AG08396 (cell line): ENCODE measurements at regions not wholly inside any gene's neighbourhood (a gene's known extent, or its start where the extent isn't known, plus 50 kb on each side); places are given as distances from the start of the nearest gene placed in this dataset.
"Not testable (repeated sequence)": the region's sequence is repeated elsewhere in the genome, so short reads cannot be mapped to it uniquely, and the experiment has no call there.

Experiments
- DNase-seq: peaks from one replicate; pipeline ENCODE4 v3.0.0; 2012; ENCODE audit warnings: low spot score, mixed read lengths

DNA sequence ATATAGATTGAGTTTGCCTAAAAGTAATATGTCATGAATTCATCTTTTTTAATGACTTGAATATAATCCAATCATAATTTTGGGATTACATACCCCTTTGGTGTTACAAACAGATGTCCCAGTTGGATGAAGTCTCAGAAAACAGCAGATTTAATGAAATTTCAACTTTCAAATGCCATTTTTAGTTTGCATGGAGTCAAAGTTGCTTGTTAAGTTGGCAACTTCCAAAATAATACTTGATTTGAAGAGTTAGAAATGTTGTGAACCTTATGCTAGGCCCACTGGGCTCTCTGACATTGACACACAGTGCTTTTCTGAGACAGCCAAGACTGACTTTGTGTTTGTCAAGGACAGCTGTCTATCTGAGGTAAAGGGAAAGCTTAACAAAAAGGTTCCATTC, 248.1 kb downstream of the KIF20B start:
- no peak for DNase-seq

GRCh38 chr10:89952325-89952724, 250.9 kb downstream of the KIF20B start:
- no peak for DNase-seq

- DNase-seq, result no peak
Measured at GRCh38 chr10:89952751-89953150, 251.4 kb downstream of the KIF20B start.

DNA sequence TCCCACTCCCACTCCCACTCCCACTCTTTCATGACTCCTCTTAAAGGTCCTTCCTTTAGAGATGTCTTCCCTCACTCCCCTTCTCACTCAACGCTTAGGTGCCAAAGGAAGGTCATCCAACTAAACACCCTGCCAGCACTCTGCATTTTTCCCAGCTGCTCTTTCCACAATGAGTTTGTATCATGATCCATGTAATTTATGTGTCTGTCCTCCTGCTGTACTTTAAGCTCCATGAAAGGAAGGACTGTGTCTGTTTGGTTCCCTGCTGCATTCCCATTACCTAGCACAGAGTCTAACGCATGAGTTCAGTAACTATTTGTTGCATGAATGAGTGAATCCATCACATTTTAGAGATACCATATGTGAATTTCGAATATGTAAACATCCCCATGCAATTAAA, 252.7 kb downstream of the KIF20B start:
- no peak for DNase-seq

GRCh38 chr10:89954787-89955566, 253.6 kb downstream of the KIF20B start:
- DNase-seq, result no peak

GRCh38 chr10:89959433-89960110, 258.2 kb downstream of the KIF20B start:
- no peak for DNase-seq

DNA sequence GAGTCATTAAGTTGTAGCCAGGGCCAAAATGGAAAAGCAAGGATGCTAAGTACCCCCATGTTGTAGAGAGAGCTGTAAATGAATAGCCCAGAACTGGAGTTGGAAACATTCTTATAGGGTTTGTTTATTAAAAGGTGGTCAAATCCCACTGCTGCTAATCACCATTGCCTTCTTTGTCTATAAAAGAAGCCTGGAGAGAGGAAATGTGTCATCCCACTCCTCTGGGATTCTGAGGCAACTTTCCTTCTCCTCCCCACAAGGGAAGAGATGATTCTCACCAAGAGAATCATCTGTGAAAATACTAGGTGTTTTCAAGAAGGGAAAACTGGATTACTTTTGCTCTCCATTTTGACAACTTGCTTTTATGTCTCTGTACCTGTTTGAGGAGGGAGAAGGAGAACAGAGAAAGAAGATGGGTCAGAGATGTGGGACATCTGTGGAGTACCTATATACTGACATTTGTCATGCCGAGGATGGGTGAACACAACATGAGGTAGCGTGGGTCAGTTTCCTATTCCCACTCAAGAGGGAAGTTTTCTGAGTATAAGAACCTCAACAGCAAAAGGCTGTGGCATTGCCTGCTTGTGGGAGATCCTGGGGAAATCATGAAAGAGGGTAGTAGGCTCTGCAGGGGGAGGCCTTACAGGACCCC, 262.2 kb downstream of the KIF20B start:
- no peak for DNase-seq

DNA sequence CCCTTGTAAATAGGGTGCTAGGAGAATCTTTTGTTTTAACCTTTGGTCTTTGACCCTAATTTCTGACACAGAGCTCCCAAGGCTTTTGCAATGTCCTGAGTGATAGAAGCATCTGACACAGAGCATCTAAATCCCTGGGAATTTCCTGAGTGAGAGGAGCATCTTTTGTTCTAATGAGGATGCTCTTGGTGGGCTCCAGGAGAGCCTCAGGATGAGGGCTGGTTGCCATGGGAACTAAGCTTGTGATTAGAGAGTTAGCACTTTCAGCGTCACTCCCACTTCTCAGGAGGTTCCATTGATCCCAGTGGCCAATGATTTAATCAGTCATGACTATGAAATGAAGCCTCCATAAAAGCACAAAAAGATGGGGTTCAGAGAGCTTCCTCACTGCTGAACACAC, 264.8 kb downstream of the KIF20B start:
- DNase-seq, result no peak

- DNase-seq, result no peak
Measured at GRCh38 chr10:89973326-89973725, 271.9 kb downstream of the KIF20B start.

DNA sequence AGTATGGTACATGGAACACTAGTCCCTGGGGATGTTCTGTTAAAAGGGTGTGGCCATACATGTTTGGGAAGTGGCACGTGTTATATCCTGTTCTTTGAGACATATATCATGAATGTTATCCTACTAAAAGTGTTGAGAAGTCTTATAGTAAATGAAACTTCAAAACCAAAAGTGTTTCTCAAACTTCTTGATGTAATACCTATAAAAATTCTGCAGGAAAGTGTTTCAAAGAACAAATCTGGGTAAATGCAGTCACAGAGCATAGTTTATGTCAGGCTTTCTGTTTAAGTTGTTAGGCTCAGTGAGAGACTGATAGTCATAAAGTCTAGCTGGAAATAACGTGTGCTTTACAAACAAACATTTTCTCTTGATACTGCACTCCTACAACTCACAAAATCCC, 273.7 kb downstream of the KIF20B start:
- DNase-seq, result no peak

DNA sequence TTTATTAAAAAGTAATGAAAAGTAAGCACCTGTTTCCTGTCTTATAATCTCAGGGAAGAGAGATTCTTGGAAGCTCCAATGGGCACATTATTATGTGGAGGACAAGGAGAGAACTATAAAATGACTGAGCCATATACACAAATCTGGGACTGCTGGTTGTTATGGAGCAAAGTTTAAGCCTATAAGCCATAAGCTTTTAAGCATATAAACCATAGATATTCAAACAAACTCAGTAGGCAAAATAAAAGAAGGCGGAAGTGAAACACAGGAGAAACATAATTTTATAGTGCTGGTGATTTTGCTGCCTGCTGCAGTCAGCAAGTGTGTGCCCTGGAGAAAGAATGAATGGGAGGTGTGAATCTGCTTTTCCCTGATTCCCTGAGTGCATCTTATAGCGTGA, 274.4 kb downstream of the KIF20B start:
- DNase-seq, result no peak

GRCh38 chr10:89978081-89978480, 276.7 kb downstream of the KIF20B start:
- DNase-seq, result no peak

DNA sequence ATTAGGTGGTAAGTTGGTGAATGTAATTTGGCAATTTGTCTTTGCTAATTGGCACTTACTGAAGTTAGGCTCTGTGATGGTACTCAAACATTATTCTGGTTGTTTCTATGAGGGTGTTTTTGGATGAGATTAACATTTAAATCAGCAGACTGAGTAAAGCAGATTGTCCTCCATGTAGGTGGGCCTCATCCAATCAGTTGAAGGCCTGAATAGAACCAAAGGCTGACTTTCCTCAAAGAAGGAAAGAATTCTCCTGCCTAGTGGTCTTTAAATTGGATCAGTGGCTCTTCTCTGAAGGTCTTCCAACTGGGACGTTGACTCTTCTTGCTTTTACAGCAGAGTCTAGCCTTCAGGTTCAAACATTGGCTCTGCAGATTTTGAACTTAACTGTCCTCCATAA, 278.3 kb downstream of the KIF20B start:
- no peak for DNase-seq

DNA sequence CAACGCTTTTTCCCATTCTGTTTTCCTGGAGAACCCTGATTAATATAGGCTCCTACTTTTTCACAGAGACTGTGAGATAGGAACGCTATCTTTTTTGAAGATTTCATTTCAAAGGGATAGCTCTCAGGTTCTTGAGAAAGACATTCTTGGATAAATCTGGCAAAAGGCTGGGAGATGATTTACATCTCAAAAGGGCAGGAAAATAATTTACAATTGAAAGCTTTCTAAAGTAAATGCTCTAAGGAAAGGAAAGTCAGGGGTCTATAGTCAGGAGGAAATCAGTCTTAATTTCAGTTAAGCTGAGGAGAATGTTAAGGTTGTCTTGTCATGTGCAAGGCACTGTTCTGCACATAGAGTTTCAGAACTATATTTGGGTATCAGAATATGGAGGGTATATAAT, 278.8 kb downstream of the KIF20B start:
- DNase-seq, result no peak

DNA sequence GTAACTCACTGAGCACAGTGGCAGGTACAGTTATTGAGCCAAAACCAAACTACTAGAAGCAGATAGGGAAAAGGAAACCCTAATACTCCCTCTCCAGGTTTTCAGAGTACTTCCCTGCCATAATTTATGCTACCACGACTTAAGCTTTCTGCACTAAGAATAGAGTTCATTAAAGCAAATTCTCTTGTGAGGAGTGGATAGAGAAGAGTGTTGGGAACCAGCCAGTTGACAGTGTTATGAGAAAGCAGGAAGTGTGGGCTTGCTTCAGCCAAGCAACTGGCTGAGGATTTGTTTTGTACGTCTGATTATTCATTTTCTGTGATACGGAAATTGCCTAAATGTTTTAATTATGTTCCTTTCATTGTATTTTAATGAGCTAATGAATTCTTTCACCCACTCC, 280.5 kb downstream of the KIF20B start:
- DNase-seq, result no peak

- no peak for DNase-seq
Measured at GRCh38 chr10:89985446-89985845, 284.1 kb downstream of the KIF20B start.

DNA sequence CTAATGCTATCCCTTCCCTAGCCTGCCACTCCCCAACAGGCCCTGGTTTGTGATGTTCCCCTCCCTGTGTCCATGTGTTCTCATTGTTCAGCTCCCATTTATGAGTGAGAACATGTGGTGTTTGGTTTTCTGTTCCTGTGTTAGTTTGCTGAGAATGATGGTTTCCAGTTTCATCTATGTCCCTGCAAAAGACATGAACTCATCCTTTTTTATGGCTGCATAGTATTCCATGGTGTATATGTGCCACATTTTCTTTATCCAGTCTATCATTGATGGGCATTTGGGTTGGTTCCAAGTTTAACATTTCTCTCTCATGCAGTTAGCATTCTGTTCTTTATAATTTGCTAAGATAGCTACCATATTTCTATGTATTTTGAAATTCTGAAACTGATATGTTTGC, 287.0 kb downstream of the KIF20B start:
- DNase-seq, result not testable (repeated sequence)

DNA sequence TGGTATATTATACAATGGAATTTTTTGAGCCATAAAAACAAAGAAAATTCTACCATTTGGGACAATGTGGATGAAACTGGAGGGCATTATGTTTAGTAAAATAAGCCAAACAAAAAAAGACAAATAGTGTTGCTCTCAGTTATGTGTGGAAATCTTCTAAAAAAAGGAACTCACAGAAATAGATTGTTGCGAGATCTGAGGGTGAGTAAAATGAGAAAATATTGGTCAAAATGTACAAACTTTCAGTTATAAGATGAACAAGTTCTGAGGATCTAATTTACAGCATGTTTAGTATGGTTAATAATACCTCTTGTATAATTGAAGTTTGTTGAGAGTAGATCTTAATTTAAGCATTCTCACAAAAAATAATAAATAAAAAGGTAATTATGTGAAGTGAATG, 291.2 kb downstream of the KIF20B start:
- no peak for DNase-seq

DNA sequence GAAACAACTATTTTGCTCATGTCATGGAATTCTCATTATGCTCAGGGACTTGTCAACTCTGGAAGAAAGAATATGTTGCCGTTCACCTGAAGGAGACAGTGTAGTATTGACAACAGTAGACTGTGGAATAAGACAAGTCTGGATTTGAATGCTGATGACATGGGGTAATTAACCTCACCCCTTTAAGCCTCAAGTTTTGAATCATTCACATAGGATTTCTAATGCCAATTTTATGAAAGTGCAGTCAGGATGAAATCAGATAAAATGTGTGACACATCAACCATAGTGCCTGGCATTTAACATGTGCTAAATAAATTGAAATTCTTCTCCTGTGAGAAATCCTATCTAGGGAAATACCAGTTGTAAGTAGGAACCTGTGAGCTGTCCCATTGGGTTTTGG, 305.8 kb downstream of the KIF20B start:
- no peak for DNase-seq

DNA sequence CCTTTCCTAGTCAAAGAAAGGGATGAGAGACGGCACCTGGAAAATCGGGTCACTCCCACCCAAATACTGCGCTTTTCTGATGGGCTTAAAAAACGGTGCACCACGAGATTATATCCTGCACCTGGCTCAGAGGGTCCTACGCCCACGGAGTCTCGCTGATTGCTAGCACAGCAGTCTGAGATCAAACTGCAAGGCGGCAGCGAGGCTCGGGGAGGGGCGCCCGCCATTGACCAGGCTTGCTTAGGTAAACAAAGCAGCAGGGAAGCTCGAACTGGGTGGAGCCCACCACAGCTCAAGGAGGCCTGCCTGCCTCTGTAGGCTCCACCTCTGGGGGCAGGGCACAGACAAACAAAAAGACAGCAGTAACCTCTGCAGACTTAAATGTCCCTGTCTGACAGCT, 309.9 kb downstream of the KIF20B start:
- DNase-seq, result not testable (repeated sequence)

DNA sequence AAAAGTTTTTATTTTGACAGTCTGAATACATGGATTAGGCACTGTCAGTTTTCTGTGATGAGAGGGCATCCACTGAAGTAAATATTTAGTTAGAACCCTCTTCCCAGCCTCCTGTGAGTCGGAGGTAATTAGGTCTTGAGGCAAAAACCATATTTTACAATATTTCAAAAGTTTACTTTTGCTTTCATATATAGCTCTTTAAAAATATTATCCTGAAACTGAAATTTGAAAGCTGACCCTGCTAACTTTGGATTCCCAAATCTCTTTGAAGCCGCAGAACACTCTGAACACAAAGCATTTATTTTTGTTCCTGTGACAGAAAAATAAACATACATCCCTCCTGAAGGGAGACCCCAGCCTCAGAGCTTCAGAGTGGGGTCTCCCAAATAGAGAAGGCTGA, 317.4 kb downstream of the KIF20B start:
- DNase-seq, result no peak

GRCh38 chr10:90020506-90020905, 319.1 kb downstream of the KIF20B start:
- DNase-seq, result no peak

DNA sequence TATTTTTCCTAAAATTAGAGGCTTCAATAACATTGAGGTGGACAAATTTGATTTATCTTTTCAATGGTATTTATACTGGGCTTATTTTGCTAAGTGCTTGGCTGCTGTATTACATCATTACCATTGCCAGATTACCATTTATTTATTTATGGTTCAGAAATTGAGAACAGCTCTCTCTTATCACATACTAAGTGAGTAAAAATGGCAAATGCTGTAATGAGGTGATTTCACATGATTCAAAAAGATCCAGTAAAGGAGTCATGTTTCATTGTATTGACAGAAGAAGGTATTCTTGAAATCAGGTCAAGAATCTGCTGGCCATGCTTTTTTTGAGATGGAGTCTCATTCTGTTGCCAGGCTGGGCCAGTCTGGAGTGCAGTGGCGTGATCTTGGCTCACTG, 322.6 kb downstream of the KIF20B start:
- DNase-seq, result no peak
